Lung microvascular endothelial cell (primary cell): ENCODE measurements at regions not wholly inside any gene's neighbourhood (a gene's known extent, or its start where the extent isn't known, plus 50 kb on each side); places are given as distances from the start of the nearest gene placed in this dataset.

ENCODE experiments used
- DNase-seq, 2 donors: peaks; one replicate each; pipeline versions ENCODE4 v3.0.0 to v3.0.0-alpha.2; 2010; ENCODE audit warnings: low read depth in 2 of 2

DNA sequence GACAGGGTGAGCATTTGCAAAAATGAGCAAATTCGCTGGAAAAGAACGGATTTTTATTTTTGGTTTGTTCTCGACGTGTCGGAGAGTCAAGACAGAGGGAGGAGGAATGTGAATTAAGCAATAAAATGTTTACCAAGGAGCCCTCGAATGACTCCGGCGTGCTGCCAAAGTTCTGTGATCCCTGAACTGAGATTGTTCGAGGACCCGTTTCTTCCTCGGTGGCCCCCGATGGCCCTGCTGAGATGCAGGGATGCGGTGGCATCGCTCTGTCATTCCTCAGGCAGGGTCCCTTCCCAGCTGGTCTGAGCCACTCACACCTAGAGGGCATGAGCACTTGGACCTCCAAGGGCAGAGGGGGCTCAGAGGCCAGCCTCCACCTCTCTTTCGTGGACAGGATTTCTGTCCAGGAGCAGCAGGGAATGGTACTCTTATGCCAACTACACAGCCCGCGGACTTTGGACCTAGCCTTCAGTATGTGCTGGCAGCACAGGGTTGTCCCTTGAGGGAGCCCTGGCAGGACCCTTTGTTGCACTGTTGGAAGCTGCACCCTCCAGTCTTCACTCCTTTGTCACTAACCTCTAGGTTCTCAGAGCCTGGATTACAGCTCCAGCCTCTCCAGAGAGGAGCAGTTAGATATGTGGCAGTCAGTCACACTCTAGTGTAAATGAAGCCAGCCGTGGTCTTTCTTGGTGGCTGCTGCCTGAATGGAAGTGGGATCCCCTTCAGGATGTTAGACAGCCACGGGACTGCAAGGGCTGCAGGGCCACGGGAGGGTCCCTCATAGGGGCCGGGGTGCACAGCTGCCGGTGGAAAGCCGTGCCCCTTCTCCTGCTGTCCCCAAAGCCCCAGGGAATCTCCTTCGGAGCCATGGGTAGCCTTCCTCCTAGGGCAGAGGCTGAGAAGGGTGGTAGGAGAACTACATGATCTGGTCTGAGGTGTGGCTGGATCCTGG lies 109.4 kb upstream of the ANO1 start:
- DNase-seq: no peak

DNA sequence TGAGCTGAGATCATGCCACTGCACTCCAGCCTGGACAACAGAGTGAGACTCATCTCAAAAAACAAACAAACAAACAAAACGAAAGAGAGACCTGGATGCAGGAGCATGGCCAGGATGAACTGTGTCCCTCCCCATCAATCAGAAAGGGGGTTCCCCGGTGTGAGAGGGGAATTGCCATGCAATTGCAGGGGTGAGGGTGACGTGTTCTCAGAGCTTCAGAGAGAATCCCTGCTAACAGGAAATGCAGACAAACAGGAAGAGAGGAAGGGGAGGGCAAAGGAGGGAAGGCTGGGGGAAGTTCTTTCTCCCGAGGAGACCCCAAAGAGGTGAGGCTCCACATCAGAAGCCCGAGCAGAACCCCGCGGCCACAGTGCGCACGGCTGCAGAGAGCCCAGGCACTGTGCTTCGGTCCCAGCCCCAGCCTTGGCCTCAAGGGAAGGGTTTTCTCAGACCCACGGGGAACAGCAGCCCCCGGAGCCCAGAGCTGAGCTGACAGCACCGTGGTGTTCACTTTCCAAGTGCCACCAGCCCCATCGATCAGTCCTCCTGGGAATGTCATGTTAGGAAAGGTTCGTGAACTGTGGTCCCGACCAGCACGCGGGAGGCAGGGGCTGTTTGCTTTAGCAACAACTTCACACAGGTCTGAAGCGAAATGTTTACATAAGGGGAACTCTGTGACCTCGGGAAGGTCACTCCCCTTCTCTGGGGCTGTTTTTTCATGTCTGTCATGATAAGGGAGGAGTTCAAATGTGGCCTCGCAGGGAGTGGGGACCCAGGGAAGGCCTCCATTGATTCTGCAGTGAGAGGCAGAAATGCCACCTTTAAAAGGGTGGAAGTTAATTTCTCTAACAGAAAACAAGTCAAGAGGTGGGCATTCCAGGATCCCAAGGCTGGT lies 108.0 kb upstream of the ANO1 start:
- DNase-seq: peak; percentile 27 to 30

DNA sequence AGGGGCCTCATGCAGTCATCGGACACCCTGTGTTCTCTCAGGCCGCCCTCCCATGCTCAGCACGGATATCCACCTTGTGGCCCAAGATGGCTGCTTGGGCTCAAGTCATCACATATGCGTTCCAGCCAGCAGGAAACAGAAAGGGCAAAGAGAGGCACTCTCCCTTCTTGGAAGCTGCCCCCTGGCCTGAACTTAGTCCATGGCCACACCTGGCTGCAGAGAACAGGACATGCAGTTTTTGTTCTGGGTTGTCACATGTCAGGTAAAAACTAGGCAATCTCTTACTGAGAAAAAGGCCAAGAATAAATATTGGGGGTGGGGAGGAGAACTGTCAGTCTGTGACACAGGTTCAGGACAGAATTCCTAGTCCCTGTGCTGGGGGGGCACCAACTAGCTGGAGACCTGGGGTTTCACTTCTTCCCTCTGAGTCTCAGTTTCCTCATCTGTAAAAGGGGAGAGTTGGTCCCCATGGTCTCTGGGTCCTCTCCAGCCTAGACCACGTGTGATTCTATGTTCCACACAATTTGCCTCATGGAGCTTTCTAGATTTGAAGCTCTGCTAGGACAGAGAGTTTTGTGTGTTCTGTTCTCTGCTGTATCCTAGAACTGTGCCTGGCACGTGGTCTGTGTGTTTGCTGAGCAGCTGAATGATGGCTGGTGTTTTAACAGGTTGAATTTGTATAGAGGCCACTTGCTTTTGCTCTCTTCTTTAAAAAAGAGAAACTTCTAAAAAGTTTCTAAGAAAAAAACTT lies 107.2 kb upstream of the ANO1 start:
- DNase-seq: no peak

DNA sequence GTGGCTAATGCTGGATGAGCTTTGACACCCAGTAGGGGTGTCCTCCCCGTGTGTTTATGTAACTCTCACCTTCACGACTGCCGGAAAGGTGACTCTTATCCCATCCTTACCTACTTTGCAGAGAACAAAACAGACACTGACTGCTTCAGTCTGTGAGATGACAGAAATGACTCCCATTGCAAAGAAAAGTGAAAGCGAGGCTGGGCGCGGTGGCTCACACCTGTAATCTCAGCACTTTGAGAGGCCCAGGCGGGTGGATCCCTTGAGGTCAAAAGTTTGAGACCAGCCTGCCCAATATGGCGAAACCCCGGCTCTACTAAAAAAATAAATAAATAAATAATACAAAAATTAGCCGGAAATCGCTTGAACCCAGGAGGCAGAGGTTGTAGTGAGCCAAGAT lies 106.4 kb upstream of the ANO1 start:
- DNase-seq: no peak

DNA sequence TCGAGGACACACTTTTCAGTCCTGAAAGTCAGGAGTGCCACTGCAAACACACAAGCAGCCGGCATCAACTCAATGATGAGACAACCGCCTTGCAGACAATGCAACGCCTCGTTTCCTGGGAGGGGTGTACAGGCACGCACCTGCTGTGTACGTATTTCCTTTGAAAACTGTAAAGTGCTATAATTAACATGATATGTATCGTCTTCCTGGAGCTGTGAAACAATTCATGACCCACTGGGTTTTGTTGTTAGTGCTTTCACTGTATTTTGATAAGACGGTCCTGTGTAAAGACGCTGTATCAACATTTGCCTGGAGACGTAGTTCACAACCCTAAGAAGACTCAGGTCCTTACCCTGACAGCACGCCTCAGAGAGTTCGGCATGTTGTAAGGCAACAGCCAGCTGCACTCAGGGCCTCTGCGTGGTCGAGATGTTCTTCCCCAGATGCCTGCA lies 105.7 kb upstream of the ANO1 start:
- DNase-seq: peak; percentile 15 to 40

DNA sequence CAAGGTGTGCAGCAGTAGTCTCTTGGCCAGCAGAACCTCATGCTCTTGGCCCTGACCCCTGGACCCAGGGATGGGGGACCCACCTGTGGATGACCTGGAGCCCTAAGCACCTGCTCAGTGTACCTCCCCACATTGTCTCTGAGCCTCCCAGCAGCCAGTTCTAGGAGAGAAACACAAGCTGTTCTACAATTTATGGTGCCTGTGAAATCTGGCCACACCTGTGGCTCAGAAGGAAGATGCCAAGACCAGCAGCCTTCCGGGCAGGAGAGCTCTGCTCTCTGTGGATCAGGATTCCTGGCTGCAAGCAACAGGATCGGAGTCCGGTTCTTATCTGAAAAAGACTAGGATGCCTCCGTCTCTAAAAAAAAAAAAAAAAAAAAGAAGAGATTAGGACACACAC lies 103.6 kb upstream of the ANO1 start:
- DNase-seq: no peak

DNA sequence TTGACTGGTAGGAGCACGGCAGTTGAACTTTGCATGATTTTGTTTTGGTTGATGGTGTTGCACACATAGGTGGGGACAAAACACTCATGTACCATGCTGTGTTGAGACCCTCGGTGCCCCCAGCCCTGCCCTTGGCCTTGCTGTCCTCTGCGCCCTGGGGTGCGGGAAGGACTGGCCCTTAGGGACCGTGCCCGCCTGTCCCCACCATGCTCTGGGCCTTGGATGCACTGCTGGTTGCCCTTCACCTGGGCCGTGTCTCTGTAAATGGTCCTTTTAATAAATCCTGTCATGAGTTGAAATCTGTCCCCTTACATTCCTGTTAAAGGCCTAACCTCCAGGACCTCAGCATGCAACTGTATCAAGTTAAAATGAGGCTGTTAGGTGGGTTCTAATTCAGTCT lies 102.3 kb upstream of the ANO1 start:
- no peak for DNase-seq

DNA sequence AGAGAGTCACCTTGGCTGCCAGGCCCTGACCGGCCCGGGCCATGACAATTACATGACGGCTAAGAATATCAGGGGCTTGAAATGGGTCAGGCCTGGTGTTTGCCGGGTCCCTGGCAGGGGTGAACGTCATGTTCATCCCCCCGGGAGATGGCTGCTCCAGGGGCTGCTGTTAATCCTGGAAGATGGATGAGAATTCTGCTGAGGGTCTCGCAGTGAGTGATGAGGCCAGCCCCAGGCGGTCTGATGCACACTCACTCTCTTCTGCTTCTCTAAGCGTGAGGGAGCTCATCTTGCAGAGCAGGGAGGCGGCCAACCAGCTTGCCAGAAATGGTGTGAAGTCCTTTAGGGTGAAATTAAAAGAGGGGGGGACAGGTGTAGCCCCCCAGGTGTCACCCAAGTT lies 101.3 kb upstream of the ANO1 start:
- DNase-seq: no peak

DNA sequence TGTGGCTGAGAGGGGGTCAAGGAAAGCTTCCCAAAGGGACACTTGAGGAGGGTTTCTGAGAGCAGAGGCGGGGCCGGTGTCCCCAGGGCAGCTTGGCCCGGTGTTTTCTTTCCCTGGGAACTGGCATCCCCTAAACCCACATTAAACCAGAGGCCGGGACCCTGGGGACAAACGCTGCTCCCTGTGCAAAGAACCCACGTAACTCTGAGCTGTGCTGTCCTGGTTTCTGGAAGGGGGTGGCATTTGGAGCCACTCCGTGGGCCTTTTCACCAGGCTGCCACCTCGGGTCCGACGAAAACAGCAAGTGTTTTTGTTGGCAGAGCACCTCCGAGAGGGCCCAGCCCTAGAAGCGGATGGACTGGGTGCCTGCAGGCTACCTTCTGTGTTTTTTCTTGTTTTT lies 100.2 kb upstream of the ANO1 start:
- DNase-seq: no peak

DNA sequence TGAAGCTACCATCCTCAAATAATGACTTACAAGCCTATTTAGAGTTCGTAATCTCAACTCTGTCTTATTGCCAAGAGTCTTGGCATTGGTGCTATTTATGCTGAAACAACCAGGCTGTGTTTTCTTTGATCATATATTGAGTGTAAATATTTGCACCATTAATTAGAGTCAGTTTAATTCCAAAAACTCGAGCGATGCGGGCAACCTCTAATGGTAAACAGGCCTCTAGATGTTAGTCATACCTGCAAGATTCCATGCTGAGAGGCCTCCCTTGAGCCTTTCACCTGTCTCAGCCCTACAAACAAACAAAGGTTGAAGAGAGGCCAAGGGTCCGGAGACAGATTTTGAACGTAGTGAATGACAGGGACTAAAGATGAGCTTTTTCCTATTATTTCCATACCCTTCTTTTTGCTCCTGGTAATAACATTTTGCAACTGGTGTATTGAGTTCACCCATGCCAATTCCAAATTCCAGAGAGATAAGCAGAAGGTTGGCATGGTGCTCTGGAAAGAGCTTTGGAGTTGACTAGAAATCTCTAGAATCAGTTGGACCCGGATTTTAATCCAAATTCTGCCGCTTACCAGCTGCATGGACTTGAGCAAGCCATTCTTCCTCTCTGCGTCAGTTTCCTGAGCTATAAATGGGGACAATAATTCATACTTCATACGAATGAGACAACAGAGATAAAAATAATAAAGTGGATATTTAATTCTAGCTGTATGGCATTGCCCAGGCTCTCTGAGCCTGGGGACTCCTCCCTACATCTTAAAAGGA lies 99.1 kb upstream of the ANO1 start:
- DNase-seq: peak; percentile 53 to 61

DNA sequence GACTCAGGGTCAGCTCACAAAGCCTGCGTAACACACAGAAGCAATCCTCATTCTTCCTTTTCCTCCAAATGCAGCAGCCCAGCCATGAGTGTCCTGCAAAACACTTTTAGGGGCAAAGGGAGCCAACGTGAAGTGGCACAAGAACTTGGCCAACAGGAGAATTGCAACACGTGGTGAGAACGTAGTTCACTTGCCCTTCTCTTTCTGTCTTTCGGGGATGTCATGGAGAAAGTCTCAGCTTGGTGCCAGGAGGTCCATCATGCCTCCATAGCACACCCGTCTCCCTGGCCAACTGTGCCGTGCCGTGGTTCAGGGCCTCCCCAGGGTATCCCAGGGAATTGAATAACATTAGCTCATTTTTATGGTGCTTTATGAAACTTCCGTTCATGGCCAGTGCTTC lies 98.5 kb upstream of the ANO1 start:
- no peak for DNase-seq

DNA sequence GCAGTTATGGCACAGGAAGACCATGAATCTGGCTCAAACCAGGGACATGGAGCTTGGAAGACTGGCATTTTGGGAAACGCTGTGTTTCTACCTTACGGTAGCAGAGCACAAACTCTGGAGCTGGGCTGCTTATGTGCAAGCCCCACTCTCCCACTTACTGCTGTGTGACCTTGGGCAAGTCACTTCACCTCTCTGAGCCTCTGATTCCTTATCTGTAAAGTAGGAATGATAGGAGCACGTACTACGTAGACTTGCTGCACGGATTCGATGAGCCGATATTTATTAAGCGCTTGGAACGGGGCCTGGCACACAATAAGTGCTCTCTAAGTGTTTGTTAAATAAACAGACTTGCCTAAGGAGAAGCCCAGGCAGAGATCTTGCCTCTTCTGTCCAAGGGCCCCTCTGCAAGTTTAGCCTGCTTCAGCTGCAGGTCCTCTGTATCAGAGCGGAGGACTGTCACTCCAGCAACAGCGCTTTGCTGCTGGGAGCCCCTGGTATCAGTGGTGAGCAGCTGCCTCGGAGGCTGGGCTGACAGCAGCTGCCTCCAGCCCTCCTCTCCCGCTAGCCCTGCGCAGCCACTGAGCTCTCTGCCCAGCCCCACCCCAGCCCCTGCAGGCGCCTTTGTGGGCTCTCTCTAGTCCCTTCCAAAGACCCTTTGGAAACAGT lies 96.9 kb upstream of the ANO1 start:
- no peak for DNase-seq

DNA sequence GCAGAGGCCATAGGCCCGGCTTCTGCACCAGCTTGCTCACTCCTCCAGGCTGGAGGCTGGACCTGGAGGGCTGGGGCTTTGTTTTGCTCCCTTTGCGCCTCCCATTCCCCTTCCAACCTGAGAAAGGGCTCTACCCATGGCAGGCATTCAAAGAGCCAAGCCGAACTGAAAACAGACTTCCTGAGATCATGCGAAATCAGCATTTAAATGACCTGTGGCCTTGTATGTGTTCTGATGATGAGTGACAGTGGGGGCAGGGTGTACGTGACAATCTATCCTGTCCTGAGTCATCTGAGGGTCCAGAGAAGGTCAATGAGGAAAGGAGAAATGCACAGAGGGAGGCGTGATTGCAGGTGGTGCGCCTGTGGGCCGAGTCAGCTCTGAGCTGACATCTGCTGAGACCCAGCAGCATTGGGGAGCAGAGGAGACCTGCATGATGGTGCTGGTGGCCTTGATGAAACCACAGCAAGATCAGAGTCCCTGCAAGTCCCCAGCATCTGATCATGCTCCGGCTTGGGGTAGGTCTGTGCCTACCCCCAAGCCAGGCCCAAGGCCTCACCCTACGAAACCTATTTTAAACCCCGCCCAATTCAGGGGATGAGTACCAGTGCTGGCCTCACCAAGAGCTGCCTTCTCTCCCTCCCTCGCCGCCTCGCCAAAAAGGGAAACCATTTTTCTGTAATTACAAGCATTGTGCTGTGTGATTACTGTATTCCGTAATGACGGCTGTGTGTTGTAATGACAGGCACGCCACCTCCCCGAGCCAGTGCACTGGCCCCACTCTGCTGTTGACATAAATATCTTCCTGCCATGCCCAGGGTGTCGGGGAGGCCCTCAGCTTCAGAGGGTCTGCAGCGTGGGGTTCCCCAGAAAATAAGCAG lies 95.2 kb upstream of the ANO1 start:
- DNase-seq: peak in 1 of 2 donors; percentile 56

DNA sequence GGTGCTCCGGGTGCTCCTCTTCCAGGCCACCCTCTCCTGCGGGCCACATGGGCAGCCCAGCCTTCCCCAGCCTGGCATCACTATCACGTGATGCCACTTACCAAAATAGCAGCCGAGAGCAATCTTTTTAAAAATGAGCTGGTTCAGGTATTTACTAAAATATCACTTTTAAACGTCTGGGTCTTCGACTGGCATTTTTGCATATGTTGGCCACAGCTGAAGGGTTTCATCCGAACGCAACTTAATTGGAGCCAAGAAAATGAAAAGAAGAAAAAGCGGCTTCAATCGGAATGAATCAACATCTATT lies 94.6 kb upstream of the ANO1 start:
- DNase-seq: no peak

DNA sequence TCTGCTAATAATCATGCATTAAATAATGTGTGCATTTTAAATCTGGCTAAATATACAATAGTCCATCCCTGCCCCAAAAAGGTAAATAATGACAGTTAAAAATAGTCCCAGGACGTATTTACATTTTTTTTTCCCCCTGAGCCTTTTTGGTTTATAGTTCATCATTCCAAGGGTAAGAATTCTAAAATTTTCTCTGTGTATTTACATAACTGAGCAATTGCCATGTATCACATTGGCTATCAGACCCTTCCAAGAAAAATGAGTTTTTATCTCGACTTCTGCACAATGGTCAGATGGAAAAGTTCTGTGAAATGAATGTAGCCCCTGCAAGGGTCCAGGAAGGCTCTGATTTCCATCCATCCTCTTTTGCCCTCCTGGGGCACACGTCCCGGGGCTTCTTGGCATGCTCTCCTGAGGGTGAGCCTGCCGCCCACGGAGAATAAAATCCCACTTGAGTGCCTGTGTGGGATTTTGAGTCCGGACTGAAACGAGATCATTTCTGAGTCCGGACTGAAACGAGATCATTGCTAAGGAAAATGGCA lies 94.1 kb upstream of the ANO1 start:
- DNase-seq: no peak

DNA sequence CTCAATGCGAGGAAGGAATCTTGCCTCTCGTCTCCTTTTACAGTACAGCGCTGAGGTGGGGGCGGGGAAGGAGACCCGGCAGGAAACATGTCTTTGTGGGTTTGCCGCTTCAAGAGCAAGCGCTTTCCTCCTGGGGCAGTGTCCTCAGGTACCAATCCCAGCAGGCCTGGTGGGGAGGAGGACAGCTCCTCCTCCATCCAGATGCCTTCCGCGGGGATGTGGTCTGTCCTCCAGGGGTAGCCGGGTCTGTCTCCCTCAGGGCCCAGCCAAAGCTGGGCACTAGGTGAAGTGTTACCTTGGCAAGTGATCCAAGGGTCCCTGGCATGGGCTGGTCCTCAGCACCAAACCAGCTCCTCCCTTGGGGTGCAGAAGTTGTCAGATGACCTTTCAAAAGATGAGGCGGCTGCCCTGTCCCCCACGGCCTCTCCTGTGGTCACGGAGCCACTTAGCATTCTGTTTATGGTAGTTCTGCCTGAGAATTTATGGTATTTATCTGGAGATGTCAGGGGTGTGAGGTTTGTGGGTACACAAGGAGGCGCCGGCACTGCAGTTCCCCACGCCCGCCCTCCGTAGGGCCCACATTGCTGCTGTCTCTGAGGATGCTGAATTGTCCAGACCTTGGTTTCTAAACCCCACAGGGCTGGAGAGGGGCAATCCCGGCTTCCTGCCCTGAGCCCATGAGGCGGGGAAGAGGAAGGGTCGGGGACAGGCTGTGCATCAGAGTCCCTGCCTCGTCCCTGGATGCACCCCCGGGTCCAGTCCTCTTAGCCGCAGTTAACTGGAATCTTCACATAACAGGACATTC lies 93.5 kb upstream of the ANO1 start:
- DNase-seq: no peak

DNA sequence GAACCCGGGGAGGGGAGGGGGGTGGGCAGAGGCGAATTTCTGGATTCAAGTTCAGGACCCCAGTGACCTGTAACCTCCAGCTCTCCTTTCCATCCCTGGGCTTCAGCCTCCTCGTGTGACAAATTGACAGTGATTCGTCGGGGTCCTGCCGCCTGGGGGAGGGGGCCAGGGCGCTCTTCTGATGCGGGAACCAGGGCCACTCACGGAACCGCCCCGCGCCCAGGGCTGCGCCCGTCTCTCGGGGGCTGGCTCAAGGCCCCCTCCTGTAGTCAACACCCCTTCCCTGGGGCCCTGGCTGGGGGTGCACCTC lies 92.8 kb upstream of the ANO1 start:
- DNase-seq: no peak

DNA sequence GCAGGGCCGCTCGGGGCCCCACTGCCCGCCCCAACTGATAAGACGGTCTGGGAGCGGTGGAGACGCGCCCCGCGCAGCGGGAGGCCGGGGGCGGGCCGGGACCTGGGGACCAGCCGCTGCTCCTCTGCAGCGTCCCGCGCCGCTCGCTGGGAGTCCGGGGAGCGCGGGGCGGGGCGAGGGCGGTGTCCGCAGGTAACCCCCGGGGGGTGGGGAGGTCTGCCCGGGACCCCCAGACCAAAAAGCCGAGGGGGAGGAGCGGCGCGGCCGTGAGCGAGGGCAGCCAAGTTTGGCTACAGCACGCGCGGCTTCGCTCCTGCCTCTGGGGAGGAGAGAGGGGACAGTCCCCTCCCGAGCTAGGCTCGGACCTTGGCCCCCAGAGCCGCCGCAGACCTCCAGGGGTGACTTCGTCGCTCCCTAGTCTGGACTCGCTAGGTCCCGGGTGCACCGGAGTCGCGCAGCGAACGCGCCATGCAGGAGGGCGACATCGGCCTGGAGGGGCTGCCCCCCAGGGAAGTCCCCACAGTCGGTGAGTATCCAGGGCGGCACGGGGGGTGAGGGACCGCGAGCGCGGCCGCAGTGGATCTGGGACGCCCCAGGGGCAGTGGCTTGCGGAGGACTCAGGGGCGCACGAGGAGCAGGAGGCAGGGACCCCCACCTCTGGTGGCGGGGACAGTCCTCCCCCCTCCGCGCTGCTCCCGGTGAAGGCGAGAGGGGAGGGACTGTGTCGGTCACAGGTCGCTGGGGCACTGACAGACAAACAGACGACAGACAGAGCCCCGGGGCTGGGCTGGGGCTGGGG lies 92.3 kb upstream of the ANO1 start:
- DNase-seq: no peak
